ENCODE measurements at regions not wholly inside any gene's neighbourhood (a gene's known extent, or its start where the extent isn't known, plus 50 kb on each side); places are given as distances from the start of the nearest gene placed in this dataset.

- TF ChIP-seq, protein P1, sequence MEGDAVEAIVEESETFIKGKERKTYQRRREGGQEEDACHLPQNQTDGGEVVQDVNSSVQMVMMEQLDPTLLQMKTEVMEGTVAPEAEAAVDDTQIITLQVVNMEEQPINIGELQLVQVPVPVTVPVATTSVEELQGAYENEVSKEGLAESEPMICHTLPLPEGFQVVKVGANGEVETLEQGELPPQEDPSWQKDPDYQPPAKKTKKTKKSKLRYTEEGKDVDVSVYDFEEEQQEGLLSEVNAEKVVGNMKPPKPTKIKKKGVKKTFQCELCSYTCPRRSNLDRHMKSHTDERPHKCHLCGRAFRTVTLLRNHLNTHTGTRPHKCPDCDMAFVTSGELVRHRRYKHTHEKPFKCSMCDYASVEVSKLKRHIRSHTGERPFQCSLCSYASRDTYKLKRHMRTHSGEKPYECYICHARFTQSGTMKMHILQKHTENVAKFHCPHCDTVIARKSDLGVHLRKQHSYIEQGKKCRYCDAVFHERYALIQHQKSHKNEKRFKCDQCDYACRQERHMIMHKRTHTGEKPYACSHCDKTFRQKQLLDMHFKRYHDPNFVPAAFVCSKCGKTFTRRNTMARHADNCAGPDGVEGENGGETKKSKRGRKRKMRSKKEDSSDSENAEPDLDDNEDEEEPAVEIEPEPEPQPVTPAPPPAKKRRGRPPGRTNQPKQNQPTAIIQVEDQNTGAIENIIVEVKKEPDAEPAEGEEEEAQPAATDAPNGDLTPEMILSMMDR (IDR thresholded peaks at IDR 0.05): no peak
- no peak for TF ChIP-seq POLR2A (IDR thresholded peaks at IDR 0.05)
- TF ChIP-seq EP300 (IDR thresholded peaks at IDR 0.05): no peak
- TF ChIP-seq POLR2AphosphoS5 (IDR thresholded peaks at IDR 0.05): no peak
These were observed 188.1 kb upstream of the CCL2 start for GRCh38 chr17:34067011-34067410.

Measured in gastroesophageal sphincter (tissue), 3 donors.